Tibial nerve (tissue), 4 donors: ENCODE measurements at regions not wholly inside any gene's neighbourhood (a gene's known extent, or its start where the extent isn't known, plus 50 kb on each side); places are given as distances from the start of the nearest gene placed in this dataset.

Experiments used
- CTCF ChIP-seq, 5 experiments: fragments of 200-600 bp in 3 of 5; fragments of 450-650 bp in 2 of 5; sonication (generic) in 3 of 5; IDR thresholded peaks; one replicate each; pipeline ENCODE4 v1.5.1; 2016 to 2019; ENCODE audit warnings: antibody characterized with exemption in 5 of 5, mild to moderate bottlenecking in 3 of 5, moderate library complexity in 2 of 5
- EP300 ChIP-seq, 2 donors: sonication (generic); formaldehyde crosslinking; IDR thresholded peaks; one replicate each; pipeline ENCODE4 v1.6.1; 2017; ENCODE audit warnings: antibody characterized with exemption in 2 of 2, mild to moderate bottlenecking in 1 of 2
- POLR2A ChIP-seq, 2 donors: fragments of 450-650 bp; IDR thresholded peaks; one replicate each; pipeline ENCODE4 v1.6.1; 2017; ENCODE audit warnings: antibody characterized with exemption in 2 of 2, mild to moderate bottlenecking in 2 of 2, moderate library complexity in 2 of 2

- TF ChIP-seq POLR2A (IDR thresholded peaks at IDR 0.05) (no peak), CTCF (IDR thresholded peaks at IDR 0.05) (no peak), EP300 (IDR thresholded peaks at IDR 0.05) (no peak)
These were observed 468.9 kb upstream of the MYT1L start for GRCh38 chr2:2800001-2800400.
